ENCODE measurements at regions not wholly inside any gene's neighbourhood (a gene's known extent, or its start where the extent isn't known, plus 50 kb on each side); places are given as distances from the start of the nearest gene placed in this dataset.
"Not testable (repeated sequence)": the region's sequence is repeated elsewhere in the genome, so short reads cannot be mapped to it uniquely, and the experiment has no call there.

DNA sequence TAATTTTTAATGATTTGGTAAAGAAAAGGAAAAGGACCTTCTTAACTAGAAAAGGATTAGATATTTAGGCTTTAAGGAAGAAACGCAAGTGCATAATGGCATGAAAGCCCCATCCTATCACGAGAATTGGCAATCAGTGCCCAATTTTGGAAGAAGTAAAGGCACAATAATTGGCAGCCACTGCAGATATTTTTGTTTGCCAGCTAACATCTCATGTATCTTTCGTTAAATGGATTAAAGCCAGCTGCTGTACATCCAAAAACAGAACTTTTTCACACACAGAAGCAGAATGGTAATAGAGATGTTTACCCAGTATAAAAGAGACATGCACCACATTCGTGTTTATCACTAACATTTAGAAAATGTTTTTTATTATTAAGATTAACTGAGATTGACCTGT is 180.3 kb downstream of the C6orf118 start (continued):
- TF ChIP-seq ZNF597 (CRISPR knock-in tag; IDR thresholded peaks at IDR 0.05) (no peak), ZNF790 (CRISPR knock-in tag; IDR thresholded peaks at IDR 0.05; ENCODE audit: borderline replicate concordance) (no peak), CREM (IDR thresholded peaks at IDR 0.05) (no peak), CREM (CRISPR knock-in tag; IDR thresholded peaks at IDR 0.05) (no peak)
- TF ChIP-seq, protein P1, sequence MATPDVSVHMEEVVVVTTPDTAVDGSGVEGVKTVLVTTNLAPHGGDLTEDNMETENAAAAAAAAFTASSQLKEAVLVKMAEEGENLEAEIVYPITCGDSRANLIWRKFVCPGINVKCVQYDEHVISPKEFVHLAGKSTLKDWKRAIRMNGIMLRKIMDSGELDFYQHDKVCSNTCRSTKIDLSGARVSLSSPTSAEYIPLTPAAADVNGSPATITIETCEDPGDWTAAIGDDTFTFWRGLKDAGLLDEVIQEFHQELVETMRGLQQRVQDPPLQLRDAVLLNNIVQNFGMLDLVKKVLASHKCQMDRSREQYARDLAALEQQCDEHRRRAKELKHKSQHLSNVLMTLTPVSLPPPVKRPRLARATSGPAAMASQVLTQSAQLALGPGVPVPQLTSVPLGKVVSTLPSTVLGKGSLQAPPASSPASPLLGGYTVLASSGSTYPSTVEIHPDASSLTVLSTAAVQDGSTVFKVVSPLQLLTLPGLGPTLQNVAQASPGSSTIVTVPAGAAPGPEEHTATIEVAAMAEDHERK (CRISPR knock-in tag; IDR thresholded peaks at IDR 0.05; ENCODE audit: low read depth): no peak

- H3K79me2 ChIP-seq (ENCODE audit: insufficient read depth, low read length); in situ Hi-C loops (cut with HindIII; ENCODE audit: extremely low pct_ligation_motif_present, low pct_unique_long_range_greater_than_20kb); ATAC-seq; H3K9ac ChIP-seq (ENCODE audit: insufficient read depth, low read depth, low read length); FAIRE-seq; H3K27ac ChIP-seq (ENCODE audit: extremely low read length, insufficient read depth, low read length); H2AFZ ChIP-seq (ENCODE audit: low read length); H3K36me3 ChIP-seq (replicated peaks in 1 of 2; ENCODE audit: control insufficient read depth in 1 of 2, insufficient read depth in 2 of 2, low read length in 2 of 2); intact Hi-C loops (cut with micrococcal nuclease; ENCODE audit: unreplicated experiment); H3K4me3 ChIP-seq (replicated peaks in 1 of 3; ENCODE audit: insufficient read depth in 1 of 3, low read depth in 2 of 3, low read length in 3 of 3); H3K27me3 ChIP-seq (ENCODE audit: control insufficient read depth in 1 of 2, insufficient read depth in 2 of 2, low read length in 2 of 2); H4K20me1 ChIP-seq (ENCODE audit: insufficient read depth, low read length); POLR2A ChIA-PET; BruUV-seq (replicated peaks); H3K4me1 ChIP-seq (ENCODE audit: insufficient read depth, low read length); DNase-seq (ENCODE audit: low spot score); CTCF ChIA-PET (ENCODE audit: low intra/inter-chr PET ratio, low total read pairs); H3K4me2 ChIP-seq (ENCODE audit: low read depth, low read length): not testable (repeated sequence)
- 0 out of 2 replicates have a peak, but pooled peaks have one; percentile 19 for TF ChIP-seq IKZF1 (IDR thresholded peaks at IDR 0.05)
- 44% methylated on average over 17 of the region's 17 CpGs for WGBS (ENCODE audit: low lambda C conversion rate)
- peaks cover 78% of the 10 kb centered on the region for H3K9me3 ChIP-seq (ENCODE audit: low read length)
These were observed 181.7 kb downstream of the C6orf118 start for GRCh38 chr6:165127743-165128142.

DNA sequence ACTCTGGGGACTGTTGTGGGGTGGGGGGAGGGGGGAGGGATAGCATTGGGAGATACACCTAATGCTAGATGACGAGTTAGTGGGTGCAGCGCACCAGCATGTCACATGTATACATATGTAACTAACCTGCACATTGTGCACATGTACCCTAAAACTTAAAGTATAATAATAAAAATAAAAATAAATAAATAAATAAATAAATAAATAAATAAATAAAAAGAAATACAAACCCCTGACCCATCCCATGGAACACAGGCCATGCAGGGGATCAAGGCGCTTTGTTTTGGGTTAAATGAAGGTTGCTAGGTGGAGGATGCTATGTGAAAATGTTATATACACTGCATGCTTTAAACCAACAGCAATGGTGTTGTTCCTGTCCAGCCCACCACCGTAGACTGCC is 184.7 kb downstream of the C6orf118 start:
- intact Hi-C loops (cut with micrococcal nuclease; ENCODE audit: unreplicated experiment); H3K4me3 ChIP-seq (replicated peaks in 1 of 3; ENCODE audit: insufficient read depth in 1 of 3, low read depth in 2 of 3, low read length in 3 of 3); POLR2A ChIA-PET; H2AFZ ChIP-seq (ENCODE audit: low read length); H3K4me2 ChIP-seq (ENCODE audit: low read depth, low read length); FAIRE-seq; DNase-seq (ENCODE audit: low spot score); CTCF ChIA-PET (ENCODE audit: low intra/inter-chr PET ratio, low total read pairs); BruUV-seq (replicated peaks); H3K79me2 ChIP-seq (ENCODE audit: insufficient read depth, low read length); H3K36me3 ChIP-seq (replicated peaks in 1 of 2; ENCODE audit: control insufficient read depth in 1 of 2, insufficient read depth in 2 of 2, low read length in 2 of 2); H3K4me1 ChIP-seq (ENCODE audit: insufficient read depth, low read length); H3K9ac ChIP-seq (ENCODE audit: insufficient read depth, low read depth, low read length); H3K27ac ChIP-seq (ENCODE audit: extremely low read length, insufficient read depth, low read length); ATAC-seq; H3K27me3 ChIP-seq (ENCODE audit: control insufficient read depth in 1 of 2, insufficient read depth in 2 of 2, low read length in 2 of 2); in situ Hi-C loops (cut with HindIII; ENCODE audit: extremely low pct_ligation_motif_present, low pct_unique_long_range_greater_than_20kb); H4K20me1 ChIP-seq (ENCODE audit: insufficient read depth, low read length): not testable (repeated sequence)
- WGBS (ENCODE audit: low lambda C conversion rate): 42% methylated on average over 4 of the region's 4 CpGs
- H3K9me3 ChIP-seq (ENCODE audit: low read length): peaks cover 80% of the 10 kb centered on the region

Measured in HepG2 (cell line).